Stimulated activated CD4-positive, alpha-beta T cell treated with anti-CD3 and anti-CD28 coated beads, Interleukin-1b, Interleukin-23, amount 100 ng/mL, for 4 hours (primary cell): ENCODE measurements at regions not wholly inside any gene's neighbourhood (a gene's known extent, or its start where the extent isn't known, plus 50 kb on each side); places are given as distances from the start of the nearest gene placed in this dataset.

Experiments
- DNase-seq, 2 donors: peaks; one replicate each; pipeline ENCODE4 v3.0.0-alpha.2; 2020; ENCODE audit warnings: low read depth in 2 of 2

DNA sequence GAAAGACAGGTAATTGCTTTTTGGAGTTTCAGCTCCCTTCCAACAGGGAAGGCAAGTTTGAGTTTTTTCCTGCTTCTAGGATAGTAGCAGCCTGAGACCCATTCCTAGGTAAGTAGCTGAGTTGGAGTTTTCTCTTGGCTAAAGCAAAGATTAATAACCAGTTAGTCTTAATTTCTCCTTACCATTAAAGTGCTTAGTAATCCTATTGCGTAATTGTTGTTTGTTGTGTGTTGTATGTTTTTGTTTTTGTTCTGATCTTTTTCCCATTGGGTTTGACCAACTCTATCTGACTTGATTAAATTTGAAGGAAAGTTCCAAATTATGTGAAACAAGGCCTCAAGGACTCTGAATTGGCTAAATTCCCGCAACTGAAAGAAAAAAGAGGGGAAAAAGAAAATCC is 83.5 kb downstream of the TBX22 start:
- no peak for DNase-seq

DNA sequence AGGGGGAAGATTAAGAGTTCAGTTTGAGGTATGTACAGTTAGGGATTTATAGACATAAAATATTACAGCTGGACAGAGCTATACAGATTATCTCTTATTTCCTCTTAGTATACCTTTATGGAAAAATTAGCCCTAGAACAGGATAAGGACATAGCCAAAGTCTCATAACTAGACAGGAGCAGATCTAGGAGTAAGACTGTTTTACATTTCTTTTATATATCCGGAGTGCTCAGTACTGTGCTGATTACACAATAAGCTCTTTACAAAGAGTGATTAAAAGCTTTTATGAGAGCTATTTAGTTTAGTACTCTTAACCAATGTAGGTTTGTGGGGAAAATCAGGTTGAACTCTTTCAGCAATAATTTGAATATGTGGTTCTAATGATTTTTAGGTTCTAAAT is 105.8 kb downstream of the TBX22 start:
- no peak for DNase-seq

DNA sequence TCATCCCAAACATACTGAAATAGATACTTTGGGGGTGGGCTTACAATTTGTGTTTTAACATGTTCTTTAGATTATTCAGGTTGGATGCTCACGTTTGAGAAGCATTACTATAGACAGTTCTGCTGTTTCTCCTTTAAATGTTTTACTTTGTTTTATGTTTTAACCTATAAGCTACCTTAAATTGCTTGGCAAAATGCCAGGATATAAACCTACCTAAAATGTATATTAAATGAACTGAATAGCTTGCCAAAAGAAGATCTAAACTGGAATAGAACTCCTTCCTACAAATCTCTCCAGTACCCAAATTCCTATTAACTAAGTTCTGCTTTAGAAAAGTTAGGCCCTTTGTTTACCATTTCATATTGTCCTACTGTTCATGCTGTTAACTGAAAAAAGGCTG is 124.4 kb downstream of the TBX22 start:
- no peak for DNase-seq

DNA sequence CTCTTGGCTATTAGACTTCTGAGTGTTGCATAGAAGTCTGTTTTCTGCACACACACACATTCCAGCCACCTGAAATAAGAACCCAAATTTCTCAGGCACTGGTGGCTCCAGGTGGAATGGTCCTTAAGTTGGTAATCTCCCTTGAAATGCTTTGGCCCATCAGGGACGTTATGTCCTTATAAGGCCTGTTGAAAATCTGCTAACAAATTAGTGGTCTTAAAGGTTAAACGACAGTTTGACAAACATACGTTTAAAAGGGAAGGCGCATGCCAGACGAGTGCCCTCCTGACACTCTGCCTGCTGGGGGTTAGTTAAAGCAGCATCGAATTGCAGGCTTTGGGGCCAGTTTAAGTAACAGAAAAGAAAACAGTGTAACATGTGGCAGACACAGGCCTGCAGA is 125.0 kb downstream of the TBX22 start:
- DNase-seq, result no peak

DNA sequence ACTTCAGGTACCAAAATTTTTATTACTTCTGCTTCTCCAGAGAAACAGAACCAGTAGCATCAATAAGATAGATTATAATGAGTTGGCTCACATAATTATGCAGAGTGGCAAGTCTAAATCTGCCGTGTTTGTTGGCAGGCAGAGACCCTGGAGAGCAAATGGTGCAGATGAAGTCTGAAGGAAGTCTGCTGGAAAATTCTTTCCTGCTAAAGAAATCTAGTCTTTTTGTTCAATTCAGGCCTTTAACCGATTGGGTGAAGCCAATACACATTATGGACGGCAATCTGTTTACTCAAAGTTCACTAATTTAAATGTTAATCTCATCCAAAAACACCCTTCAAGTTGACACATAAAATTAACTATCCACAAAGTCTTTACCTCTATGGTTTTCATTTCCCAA is 156.0 kb downstream of the TBX22 start:
- DNase-seq, result no peak

DNA sequence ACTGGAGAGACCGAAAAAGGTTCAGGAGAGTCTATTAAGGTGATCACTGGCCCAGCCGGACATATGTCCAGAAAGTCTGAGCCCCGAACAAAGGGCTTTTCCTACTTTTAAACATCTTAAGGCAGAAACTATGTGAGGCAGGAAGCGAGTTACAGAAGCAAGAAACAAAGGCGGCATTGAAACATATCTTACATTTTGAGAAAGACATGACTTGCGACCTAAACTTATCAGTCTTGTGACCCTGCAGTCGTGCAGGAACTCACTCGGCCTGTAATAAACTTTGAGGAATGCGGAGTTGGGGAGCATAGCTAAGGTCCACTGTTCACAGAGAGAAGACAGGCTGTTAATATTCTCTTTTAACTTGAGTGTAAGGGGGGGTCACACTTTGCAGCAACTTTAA is 158.7 kb downstream of the TBX22 start:
- no peak for DNase-seq

DNA sequence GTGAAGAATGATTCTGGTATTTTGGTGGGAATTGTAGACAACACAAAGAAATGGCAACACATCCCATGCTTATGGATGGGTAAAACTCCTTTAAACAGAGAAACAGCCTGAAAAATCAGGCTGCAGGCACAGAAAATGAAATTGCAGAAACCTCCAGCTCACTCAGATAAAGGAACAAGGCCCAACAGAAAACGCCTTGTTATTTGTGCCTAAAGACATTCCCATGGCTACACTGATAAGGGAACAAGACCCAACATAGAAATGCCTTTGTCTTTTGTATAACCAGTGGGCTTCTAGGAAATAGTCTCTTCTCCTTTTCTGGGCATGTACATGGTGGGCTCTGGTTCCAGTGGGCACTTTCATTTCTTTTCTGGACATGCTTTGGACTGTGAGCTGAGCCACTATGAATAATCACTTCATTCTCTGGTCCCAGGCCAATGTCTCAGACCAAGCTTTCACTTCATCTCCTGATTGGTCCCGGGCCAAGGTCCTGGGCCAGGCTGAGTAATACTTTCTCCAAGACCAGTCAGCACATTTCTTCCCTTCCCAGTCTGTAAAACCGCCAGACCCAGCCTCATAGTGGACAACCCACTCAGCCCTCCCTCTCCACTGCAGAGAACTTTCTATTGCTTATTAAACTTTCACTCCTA is 160.5 kb downstream of the TBX22 start:
- DNase-seq, result no peak

DNA sequence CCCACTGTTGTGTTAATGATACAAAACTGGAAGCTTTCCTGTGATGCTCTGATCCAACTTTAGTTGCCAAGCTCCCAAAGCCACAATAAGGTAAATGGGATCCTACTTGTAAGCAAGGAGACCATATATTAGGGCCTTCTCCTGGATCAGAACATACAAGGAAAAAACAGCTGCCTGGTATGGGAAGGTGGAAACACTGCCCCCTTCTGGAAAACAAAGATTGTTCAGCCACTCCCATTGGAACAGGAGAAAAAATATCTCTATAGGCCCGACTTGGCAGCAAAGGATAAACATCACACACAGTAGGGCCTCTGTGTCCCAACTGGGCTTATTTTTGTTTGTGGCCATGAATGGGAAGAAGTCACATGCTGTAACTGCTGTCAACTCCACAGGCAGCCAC is 166.5 kb downstream of the TBX22 start:
- DNase-seq, result no peak

DNA sequence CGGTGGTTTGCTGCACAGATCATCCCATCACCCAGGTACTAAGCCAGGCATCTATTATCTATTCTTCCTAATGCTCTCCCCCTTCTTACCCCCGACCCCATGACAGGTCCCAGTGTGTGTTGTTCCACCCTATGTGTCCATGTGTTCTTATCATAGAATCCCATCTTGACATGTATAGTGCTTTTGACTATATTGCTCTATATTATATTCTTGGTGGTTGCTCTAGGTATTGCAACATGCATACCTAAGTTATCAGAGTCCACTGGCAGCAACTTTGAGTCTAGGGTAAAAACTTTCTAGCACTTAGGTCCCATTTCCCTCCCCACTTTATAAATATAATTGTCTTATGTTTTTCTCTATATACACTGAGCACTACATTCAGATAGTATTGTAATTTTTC is 170.3 kb downstream of the TBX22 start:
- DNase-seq, result no peak

DNA sequence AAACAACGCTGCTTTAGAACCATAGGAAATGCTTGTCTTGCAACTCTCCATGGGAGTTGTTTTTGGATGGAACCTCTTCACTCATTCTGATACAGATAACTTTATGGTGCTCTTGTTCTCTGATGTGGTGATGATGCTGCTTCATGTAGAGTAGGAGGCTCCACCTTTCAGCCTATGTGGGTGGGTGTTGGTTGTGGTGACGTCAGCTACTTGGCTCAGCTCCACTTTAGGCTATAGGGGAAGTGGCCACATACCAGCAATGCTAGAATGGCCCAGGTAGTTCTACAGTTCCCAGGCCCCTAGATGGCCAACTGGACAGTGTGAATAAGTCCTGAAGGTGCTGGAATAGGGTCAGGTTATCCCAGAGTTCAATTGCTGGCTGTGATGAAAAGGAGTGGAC is 192.1 kb downstream of the TBX22 start:
- no peak for DNase-seq

DNA sequence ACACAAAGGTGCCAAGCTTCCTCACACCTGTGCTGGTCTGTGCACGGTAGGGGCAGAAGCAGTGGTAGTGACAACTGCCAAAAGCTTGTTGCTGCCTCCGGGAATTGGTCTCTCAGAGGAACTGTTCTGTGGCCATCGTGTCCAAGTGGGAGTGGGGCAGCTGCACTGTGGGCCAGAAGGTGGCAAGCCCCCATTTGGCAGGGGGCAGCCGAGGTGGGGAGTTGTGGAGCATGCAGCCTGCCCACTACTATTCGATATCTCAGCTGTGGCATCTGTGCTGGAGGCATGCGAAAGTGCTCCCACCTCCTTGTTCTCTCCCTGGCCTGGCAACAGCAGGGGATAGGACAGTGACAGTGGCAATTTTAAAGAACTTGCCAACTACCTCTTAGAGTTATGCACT is 192.8 kb downstream of the TBX22 start:
- no peak for DNase-seq

DNA sequence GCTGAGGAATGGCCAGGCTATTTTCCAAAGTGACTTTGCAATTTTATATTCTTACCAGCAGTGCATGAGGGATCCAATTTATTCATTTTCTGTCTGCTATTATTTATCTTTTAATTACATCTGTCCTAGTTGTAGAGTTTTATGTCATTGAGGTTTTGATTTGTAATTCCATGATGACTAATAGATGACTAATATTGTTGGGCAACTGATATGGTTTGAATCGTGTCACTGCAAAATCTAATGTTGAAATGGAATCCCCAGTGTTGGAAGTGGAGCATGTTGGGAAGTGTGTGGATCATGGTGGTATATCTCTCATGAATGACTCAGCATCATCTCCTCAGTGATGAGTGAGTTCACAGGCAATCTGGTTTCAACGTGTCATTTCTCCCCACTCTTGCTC is 201.5 kb downstream of the TBX22 start:
- no peak for DNase-seq

DNA sequence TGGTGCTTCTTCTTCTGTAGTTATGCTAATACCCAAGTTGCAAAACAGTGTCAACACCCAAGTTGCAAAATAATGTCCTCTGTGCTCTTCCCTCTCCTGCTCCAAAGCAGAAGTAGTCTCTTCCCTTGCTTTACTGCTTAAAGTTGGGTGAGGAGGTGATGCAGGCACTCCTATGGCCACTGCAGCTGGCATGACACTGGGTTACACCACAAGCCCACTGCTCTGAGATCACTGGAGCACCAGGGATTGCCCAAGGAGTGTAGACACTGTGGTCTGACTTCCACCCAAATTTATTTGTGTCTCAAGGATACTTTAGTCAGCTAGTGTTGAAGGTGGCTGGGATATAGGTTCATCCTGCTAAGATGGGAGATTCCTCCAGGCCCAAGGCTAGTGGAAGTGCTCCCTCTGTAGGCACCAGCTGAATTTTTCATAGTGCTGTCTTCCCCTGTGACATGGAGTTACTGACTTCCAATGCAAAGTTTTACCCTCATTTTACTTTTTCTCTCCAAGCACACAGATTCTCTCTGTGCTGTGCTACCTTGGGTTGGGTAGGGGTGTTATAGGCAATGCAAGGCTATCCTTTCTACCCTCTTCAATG is 196.2 kb upstream of the TENT5D start:
- no peak for DNase-seq

DNA sequence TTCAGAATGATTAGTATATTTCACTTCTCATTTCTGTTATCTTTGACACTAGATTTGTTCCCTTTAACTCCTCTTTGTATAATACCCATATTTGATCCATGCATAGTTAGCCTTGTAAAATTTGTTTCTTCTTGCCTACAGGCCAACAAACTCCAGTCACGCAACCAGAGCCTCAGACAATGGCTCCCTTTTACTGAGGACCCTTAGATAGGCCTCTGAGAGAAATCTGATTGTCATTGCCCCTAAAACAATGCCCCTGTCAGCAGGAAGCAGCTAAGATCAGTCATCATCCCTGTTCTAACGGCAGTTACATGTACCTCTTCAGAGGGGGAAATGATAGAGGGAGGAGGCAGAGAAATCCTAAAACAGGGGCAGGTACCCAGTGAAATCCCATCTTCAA is 190.6 kb upstream of the TENT5D start:
- no peak for DNase-seq

DNA sequence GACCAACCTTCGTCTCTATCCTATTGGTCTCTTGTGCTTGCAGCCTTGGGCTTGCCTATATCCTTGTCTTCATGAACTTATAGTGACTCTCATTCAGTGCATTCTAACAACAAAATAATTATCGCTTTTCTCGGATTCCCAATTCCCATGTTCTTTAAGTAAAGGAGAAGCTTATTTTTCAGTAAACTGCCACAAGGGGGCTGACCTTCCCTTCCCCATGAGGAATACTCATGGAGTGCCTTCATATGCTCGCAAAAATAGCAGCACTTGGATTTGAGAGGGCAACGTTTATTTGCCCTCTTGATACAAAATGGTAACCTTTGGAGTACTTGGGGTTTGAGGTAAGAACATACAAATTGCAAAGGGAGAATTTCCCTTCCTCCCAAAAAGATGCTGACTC is 183.2 kb upstream of the TENT5D start:
- no peak for DNase-seq

DNA sequence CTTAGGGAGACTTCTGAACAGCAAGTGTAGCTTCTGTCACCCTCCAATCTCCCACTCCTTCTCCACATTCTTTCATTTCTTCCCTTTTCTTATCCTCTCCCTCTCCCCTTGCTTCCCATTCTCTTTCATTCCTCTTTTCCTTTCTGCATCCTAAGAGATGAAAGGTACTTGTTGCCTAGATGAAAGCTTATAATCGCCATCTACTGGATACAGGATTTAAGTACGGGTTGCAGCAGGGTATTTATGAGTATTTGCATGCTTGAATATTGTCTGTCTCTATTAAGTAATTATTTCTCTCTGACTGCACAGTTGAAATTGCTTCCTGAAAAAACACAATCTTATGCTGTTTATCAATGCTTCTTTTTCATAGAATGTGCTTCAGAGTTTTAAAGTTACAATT is 174.0 kb upstream of the TENT5D start:
- DNase-seq, result no peak

DNA sequence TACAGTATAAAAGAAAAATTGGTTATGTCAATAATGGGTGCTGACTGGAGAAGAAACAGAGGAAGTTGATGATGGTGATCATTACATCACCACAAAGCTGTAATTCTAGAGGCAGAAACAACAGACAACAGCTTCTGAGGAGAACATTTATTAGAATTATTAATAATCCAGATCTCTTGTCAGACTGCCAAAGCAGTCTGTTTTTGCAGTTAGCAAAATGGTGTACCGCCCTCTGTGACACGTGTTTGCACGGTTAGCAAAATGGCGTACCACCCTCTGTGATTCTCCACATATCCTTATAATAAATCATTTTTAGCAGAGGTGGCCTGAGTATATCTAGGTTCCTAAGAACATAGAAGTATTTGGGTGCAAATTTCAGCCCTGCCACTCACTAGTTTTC is 154.0 kb upstream of the TENT5D start:
- no peak for DNase-seq

DNA sequence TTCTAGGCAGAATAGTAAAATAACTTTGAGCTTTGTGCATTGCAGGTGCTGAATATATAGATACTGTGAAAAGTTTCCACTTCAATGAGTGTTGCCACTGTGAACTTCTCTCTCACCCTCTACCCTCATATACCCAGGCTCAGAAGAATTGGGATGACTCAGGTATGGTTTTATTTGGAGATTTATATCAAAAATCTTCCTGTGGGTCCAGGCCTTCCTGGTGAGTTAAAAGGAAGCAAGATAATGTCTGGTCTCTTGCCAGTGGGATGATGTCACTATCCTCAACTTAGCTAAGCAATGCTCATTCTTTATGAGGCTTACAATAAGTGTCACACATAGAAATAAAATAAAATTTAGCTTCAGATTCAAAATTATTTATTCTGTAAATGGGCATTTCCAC is 153.3 kb upstream of the TENT5D start:
- DNase-seq, result no peak

DNA sequence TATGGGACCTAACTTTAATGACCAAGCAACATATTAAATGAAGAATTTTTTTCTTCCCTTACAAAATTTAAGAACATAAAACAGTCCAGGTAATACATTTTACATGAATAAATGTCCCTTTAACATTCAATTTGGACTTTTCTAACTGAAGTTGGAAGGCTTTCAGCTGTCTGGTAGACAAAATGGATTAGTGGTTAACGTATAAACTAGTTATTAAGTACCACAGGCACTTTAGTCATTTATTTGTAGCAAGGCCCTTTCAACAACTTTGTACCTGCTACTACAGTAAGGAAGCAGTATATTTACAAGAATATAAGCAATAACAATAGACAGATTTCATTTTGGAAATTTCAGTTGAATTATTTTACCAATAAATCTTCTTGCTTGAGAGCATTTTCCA is 152.5 kb upstream of the TENT5D start:
- DNase-seq, result no peak

DNA sequence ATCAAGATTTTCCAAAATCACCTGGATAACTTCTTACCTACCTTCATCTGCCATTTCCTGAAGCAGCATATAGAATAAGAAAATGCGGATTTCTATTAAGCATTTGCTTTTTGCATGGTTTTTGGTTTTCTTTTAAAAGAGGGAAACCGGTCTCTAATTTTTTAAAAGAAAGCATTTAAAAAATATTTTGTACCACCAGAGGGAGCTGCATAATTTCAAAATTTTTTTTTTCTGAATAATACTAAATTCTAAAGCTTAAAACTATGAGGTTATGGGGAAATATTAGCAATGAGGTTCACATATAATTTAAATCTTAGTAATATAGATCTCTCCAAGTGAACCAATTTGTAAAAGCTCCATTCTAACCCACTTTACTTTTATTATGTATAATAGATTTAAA is 137.7 kb upstream of the TENT5D start:
- DNase-seq, result no peak

DNA sequence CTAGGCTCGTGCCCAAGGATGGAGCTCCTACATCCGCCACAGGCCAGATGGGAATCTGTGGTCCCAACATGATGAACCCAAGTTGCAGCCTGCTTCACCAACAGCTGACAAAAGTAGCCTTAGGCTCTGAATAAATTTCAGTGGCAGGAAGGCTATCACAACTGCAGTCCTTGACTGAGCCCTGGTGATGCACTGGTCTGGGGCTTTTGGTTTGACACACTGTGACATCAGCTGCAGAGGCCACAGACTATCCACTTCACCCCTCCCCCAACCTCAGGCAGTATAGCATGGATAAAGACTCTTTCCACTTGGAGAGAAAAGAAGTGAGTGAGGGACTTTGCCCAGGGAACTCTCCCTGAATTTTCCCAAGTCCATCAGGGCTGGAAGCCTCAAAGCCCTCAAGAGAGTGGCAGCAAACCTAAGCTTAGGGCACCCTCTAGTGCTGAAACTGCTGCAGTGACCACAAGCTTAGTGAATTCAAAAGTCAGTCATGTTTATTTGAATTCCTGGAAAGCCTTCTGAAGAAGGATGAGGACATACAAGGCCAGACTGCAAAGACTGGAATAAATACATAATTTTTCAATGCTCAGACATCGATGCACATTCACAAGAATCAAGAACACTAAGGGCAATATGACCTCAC is 135.0 kb upstream of the TENT5D start:
- DNase-seq, result no peak

DNA sequence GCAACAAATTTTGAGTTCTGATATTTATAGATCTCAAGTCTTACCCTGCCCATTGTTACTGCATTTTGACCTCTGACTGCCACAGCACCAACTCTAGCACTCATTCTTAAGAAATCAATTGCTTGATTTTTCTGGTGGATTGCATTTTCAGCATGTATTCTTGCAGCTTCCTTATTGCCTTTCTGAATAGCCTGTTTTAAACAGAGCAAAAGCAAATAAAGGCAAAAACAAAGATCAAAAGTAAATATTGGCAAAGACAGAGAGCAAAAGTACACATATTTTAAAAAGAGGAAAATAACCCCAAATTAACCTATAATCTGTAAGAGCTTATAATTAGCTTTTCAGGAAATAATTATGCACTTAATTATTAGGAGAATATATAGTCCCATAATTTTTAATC is 129.4 kb upstream of the TENT5D start:
- DNase-seq, result no peak

DNA sequence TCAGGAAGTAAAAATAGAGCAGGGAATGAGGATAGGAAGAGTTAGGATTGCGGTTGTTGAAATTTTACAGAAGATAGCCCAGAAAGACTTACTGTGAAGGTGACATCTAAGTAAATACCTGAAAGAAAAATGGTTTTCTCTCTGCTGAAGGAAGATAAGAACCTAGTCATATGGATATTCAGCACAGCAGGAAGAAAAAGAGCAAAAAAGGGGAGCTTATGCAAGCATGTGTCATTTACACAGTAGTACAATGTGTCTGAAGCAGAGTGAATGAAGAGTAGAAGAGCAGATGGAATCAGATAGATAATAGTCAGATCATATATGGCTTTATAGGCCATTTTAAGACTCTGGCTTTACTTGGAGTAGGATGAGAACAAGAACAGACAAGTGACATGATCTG is 126.9 kb upstream of the TENT5D start:
- DNase-seq, result no peak

DNA sequence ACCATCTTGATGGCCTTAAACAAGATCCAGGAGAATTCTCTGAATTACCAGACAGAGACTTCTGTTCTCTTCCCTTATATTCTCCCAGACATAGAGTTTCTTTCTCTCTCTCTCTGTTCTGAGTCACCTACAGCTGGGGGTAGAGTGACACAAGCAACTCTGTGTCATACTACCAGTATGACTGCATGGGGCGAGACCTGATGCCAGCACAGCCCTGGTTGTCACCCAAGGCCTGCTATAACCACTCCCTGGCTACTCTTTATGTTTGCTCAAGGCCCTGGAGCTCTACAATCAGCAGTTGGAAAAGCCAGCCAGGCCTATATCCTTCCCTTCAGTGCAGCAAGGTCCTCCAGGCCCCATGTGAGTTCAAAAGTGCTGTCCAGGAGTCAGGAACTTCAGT is 114.2 kb upstream of the TENT5D start:
- DNase-seq, result no peak
